OCI-LY7 (cell line): ENCODE measurements at regions not wholly inside any gene's neighbourhood (a gene's known extent, or its start where the extent isn't known, plus 50 kb on each side); places are given as distances from the start of the nearest gene placed in this dataset.

Experiments used
- BruUV-seq: library from RNA; stranded (reverse); fragments of 400-500 nt; replicated peaks from 2 replicates; lab custom pipeline; 2021; lab: Mats Ljungman, UMichigan
- CTCF ChIA-PET: fragments of 300-600 bp; sonication (Branson Sonifier 250); formaldehyde crosslinking; loops from one replicate; lab custom pipeline; 2022; ENCODE audit warnings: antibody characterized with exemption; ENCODE audit not compliant: unreplicated experiment; lab: Charles Lee
- POLR2A ChIA-PET: fragments of 300-600 bp; sonication (Branson Sonifier 250); formaldehyde crosslinking; loops from one replicate; lab custom pipeline; 2022; ENCODE audit warnings: antibody characterized with exemption; lab: Charles Lee
- DNase-seq: peaks from one replicate; pipeline ENCODE4 v3.0.0-alpha.2; 2015; ENCODE audit warnings: low spot score
- H2AFZ ChIP-seq: fragments of 200-600 bp; sonication (generic), shearing (Covaris generic); 2 replicates; pipeline ENCODE4 v1.6.1; 2014; ENCODE audit warnings: mild to moderate bottlenecking, antibody characterized with exemption, low read length, moderate library complexity
- H3K27ac ChIP-seq: fragments of 200-600 bp; sonication (generic); 2 replicates; pipeline ENCODE4 v1.5.1; 2014; ENCODE audit warnings: mixed run types, low read depth, mild to moderate bottlenecking, moderate library complexity, low read length, inconsistent platforms; ENCODE audit not compliant: poor library complexity, severe bottlenecking
- H3K36me3 ChIP-seq: fragments of 200-600 bp; sonication (generic); 2 replicates; pipeline ENCODE4 v1.6.1; 2014; ENCODE audit warnings: mild to moderate bottlenecking, antibody characterized with exemption, low read length, moderate library complexity, mixed read lengths; ENCODE audit not compliant: insufficient read depth
- H3K4me1 ChIP-seq: fragments of 200-600 bp; sonication (generic); 2 replicates; pipeline ENCODE4 v1.5.1; 2014; ENCODE audit warnings: mild to moderate bottlenecking, low read length; ENCODE audit not compliant: insufficient read depth, poor library complexity, severe bottlenecking
- H3K4me2 ChIP-seq: fragments of 200-600 bp; sonication (generic); 2 replicates; pipeline ENCODE4 v1.6.1; 2014; ENCODE audit warnings: mild to moderate bottlenecking, low read length
- H3K4me3 ChIP-seq: fragments of 200-600 bp; sonication (generic); 2 replicates; pipeline ENCODE4 v1.5.1; 2014; ENCODE audit warnings: mild to moderate bottlenecking, low read depth, low read length; ENCODE audit not compliant: poor library complexity, severe bottlenecking
- H3K79me2 ChIP-seq: fragments of 200-600 bp; sonication (generic); 2 replicates; pipeline ENCODE4 v1.6.1; 2016; ENCODE audit warnings: low read depth, mild to moderate bottlenecking, low read length, moderate library complexity, mixed read lengths; ENCODE audit not compliant: insufficient read depth
- H3K9me2 ChIP-seq: fragments of 200-600 bp; sonication (generic); 2 replicates; pipeline ENCODE4 v1.6.1; 2016; ENCODE audit warnings: mild to moderate bottlenecking, low read length, mixed read lengths; ENCODE audit not compliant: insufficient read depth
- H3K9me3 ChIP-seq: fragments of 200-600 bp; sonication (generic); 2 replicates; pipeline ENCODE4 v1.6.1; 2014; ENCODE audit warnings: mild to moderate bottlenecking, mixed run types, low read length, mixed read lengths
- H4K20me1 ChIP-seq: fragments of 200-600 bp; sonication (generic); 2 replicates; pipeline ENCODE4 v1.6.1; 2014; ENCODE audit warnings: mild to moderate bottlenecking, antibody characterized with exemption, low read length, moderate library complexity, mixed read lengths; ENCODE audit not compliant: insufficient read depth
- EZH2phosphoT487 ChIP-seq: fragments of 200-600 bp; sonication (generic); IDR thresholded peaks from 2 replicates; pipeline ENCODE4 v1.6.1; 2018; ENCODE audit warnings: low read depth, borderline replicate concordance, mild to moderate bottlenecking, mixed run types, antibody characterized with exemption, low read length, moderate library complexity, mixed read lengths
- intact Hi-C: fragments of 100-400 bp; cut with micrococcal nuclease; formaldehyde crosslinking; loops from one replicate; pipeline ENCODE4 v1.10.0; 2022; ENCODE audit not compliant: unreplicated experiment
- TF ChIP-seq, protein P1 (sequence below): fragments of 200-600 bp; sonication (generic); conservative IDR thresholded peaks from 2 replicates; pipeline ENCODE4 v1.5.1; 2014; ENCODE audit warnings: mild to moderate bottlenecking, antibody characterized with exemption, low read length, moderate library complexity, mixed read lengths

DNA sequence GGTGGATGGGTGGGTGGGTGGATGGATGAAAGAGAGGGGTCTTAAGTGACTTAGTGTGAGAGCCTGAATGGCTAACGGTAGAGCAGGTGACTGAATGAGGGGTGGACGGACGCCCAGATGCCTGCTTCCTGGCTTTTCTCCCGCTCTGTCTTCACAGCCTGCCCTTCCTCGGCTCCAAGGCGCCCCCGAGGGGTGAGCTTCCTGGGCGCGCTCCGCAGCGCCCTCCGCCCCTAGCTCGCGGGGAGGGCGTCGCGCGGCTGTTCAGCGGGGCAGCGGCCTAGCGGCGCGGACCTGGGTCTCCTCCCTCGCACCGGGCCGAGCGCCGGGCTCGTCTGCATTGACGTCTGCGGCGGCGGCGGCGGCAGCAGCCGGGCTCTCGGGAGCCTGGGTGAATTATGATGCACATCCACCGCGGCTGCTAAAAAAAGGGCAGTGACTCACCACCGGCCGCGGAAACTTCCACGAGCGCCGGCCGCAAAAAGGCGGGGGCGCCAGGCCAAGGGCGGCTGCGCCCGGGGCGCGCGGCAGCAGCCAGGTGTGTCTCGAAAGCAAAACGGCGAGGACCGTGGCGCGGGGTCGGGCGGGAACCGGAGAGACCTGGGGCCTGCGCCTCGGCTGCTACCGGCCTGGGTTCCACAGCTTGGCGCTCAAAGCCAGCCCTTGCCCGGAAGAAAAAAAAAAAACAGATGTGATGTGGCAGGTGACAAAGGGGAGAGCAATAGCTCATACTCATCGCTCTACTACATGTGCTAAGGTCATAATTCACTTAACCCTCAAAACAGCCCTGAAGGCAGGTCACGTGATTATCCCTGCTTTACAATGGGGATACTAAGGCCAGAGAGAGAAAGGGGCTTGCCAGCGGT, 143.0 kb upstream of the ADRA1B start:
- no TSS peak for BruUV-seq
- no peaks in the 10 kb centered on the region for H3K36me3 ChIP-seq
- H3K4me1 ChIP-seq, result no peaks in the 10 kb centered on the region
- no peak for DNase-seq
- ChIA-PET POLR2A (no interaction called here), CTCF (no interaction called here)
- H3K4me2 ChIP-seq, result no peak overlapping the region
- no peak overlapping the region for H3K4me3 ChIP-seq
- H3K79me2 ChIP-seq, result no peaks in the 10 kb centered on the region
- TF ChIP-seq, protein P1, sequence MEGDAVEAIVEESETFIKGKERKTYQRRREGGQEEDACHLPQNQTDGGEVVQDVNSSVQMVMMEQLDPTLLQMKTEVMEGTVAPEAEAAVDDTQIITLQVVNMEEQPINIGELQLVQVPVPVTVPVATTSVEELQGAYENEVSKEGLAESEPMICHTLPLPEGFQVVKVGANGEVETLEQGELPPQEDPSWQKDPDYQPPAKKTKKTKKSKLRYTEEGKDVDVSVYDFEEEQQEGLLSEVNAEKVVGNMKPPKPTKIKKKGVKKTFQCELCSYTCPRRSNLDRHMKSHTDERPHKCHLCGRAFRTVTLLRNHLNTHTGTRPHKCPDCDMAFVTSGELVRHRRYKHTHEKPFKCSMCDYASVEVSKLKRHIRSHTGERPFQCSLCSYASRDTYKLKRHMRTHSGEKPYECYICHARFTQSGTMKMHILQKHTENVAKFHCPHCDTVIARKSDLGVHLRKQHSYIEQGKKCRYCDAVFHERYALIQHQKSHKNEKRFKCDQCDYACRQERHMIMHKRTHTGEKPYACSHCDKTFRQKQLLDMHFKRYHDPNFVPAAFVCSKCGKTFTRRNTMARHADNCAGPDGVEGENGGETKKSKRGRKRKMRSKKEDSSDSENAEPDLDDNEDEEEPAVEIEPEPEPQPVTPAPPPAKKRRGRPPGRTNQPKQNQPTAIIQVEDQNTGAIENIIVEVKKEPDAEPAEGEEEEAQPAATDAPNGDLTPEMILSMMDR, result no peak
- TF ChIP-seq EZH2phosphoT487, result no peak
- H3K9me3 ChIP-seq, result no peaks in the 10 kb centered on the region
- intact Hi-C loops, result no loop called here
- no peaks in the 10 kb centered on the region for H4K20me1 ChIP-seq
- no peaks in the 10 kb centered on the region for H3K9me2 ChIP-seq
- no peak overlapping the region for H3K27ac ChIP-seq
- H2AFZ ChIP-seq, result no peak overlapping the region

- no TSS peak for BruUV-seq
- TF ChIP-seq EZH2phosphoT487, result no peak
- TF ChIP-seq, protein P1, result no peak
Observed at GRCh38 chr5:159774476-159775031, 141.7 kb upstream of the ADRA1B start.

DNA sequence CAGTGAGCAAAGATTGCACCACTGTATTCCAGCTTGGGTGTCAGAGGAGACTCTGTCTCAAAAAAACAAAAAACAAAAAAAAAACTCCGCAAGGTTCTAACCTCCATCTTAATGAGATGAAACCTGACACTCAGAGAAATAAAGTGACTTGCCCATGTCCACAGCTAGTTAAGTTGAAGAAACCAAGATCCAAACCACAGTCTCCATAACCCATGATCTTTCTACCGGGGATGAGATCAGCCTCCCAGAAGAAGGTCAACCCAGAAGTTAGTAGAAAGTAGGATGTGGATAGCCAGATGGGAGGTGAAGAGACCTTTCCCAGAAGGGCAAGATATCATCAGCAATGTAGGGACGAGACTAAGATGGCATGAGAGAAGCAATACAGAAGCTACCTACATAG, 140.4 kb upstream of the ADRA1B start:
- H3K79me2 ChIP-seq, result no peaks in the 10 kb centered on the region
- BruUV-seq, result no TSS peak
- no peaks in the 10 kb centered on the region for H3K9me3 ChIP-seq
- H3K4me2 ChIP-seq, result no peak overlapping the region
- H3K9me2 ChIP-seq, result no peaks in the 10 kb centered on the region
- intact Hi-C loops, result no loop called here
- H2AFZ ChIP-seq, result no peak overlapping the region
- H3K4me1 ChIP-seq, result no peaks in the 10 kb centered on the region
- ChIA-PET POLR2A (interaction anchor here (1.4 kb wide), 1 partner anchor 13 kb away, joined by 3 read pairs; no protein-coding TSS in a partner anchor), CTCF (no interaction called here)
- TF ChIP-seq, protein P1, result no peak
- TF ChIP-seq EZH2phosphoT487, result no peak
- no peaks in the 10 kb centered on the region for H4K20me1 ChIP-seq
- DNase-seq, result no peak
- H3K4me3 ChIP-seq, result no peak overlapping the region
- no peak overlapping the region for H3K27ac ChIP-seq
- H3K36me3 ChIP-seq, result no peaks in the 10 kb centered on the region

More at GRCh38 chr5:159774476-159775031, 141.7 kb upstream of the ADRA1B start:
- no peaks in the 10 kb centered on the region for H3K36me3 ChIP-seq
- DNase-seq, result no peak
- no peaks in the 10 kb centered on the region for H3K79me2 ChIP-seq
- H3K4me3 ChIP-seq, result no peak overlapping the region
- no peaks in the 10 kb centered on the region for H3K9me2 ChIP-seq
- H3K27ac ChIP-seq, result no peak overlapping the region
- no peaks in the 10 kb centered on the region for H3K4me1 ChIP-seq
- no peaks in the 10 kb centered on the region for H3K9me3 ChIP-seq
- POLR2A ChIA-PET, result interaction anchor here (0.8 kb wide), 1 partner anchor 9 kb away, joined by 3 read pairs; no protein-coding TSS in a partner anchor
- no peak overlapping the region for H3K4me2 ChIP-seq
- CTCF ChIA-PET, result no interaction called here
- H2AFZ ChIP-seq, result no peak overlapping the region
- intact Hi-C loops, result no loop called here
- H4K20me1 ChIP-seq, result no peaks in the 10 kb centered on the region
